ENCODE measurements at regions not wholly inside any gene's neighbourhood (a gene's known extent, or its start where the extent isn't known, plus 50 kb on each side); places are given as distances from the start of the nearest gene placed in this dataset.

- WGBS = 91% methylated on average over 28 of the region's 28 CpGs
- no peak for DNase-seq (ENCODE audit: low spot score)
- TF ChIP-seq FOXA1 (IDR thresholded peaks at IDR 0.05) (no peak), TAF1 (conservative IDR thresholded peaks at IDR 0.05) (no peak), RXRA (IDR thresholded peaks at IDR 0.05) (no peak), CTCF (IDR thresholded peaks at IDR 0.05; ENCODE audit: low read depth, low read length, missing input control) (no peak), REST (IDR thresholded peaks at IDR 0.05) (no peak), NR2F2 (IDR thresholded peaks at IDR 0.05) (no peak), GABPA (IDR thresholded peaks at IDR 0.05 in 1 of 2, conservative IDR thresholded peaks at IDR 0.05 in 1 of 2) (no peak), EGR1 (IDR thresholded peaks at IDR 0.05; ENCODE audit: low read depth in 2 of 2) (no peak), YY1 (IDR thresholded peaks at IDR 0.05) (no peak), SP1 (IDR thresholded peaks at IDR 0.05) (no peak), ATF3 (IDR thresholded peaks at IDR 0.05) (no peak), HNF4A (conservative IDR thresholded peaks at IDR 0.05) (no peak), HNF4G (IDR thresholded peaks at IDR 0.05) (no peak), ZBTB33 (IDR thresholded peaks at IDR 0.05) (no peak), JUND (IDR thresholded peaks at IDR 0.05) (no peak), FOXA2 (IDR thresholded peaks at IDR 0.05) (no peak), RAD21 (IDR thresholded peaks at IDR 0.05) (no peak), MAX (IDR thresholded peaks at IDR 0.05) (no peak)
- Histone ChIP-seq H3K27me3 (ENCODE audit: control insufficient read depth in 4 of 4, insufficient read depth in 4 of 4, low read length in 3 of 4) (peaks cover 0 to 5% (median under 1%) of the 10 kb centered on the region in 4 donors), H3K36me3 (ENCODE audit: control insufficient read depth in 4 of 4, insufficient read depth in 3 of 4, low read depth in 1 of 4, low read length in 3 of 4) (no peaks in the 10 kb centered on the region), H3K9me3 (ENCODE audit: control insufficient read depth in 4 of 4, low read length in 3 of 4) (peaks cover 0 to 2% (median 0%) of the 10 kb centered on the region in 4 donors), H3K27ac (ENCODE audit: low read depth in 1 of 2, low read length in 2 of 2) (no peak overlapping the region), H3K4me3 (ENCODE audit: low read depth in 1 of 3, low read length in 3 of 3) (no peak overlapping the region), H3K9ac (ENCODE audit: low read depth in 1 of 2, low read length in 2 of 2) (no peak overlapping the region), H3K4me1 (ENCODE audit: control insufficient read depth in 4 of 4, insufficient read depth in 4 of 4, low read length in 3 of 4) (no peaks in the 10 kb centered on the region)
Measured at GRCh38 chr2:2664989-2665833, 334.1 kb upstream of the MYT1L start.

All from liver (tissue), 8 donors.